Naive thymus-derived CD4-positive, alpha-beta T cell (primary cell): ENCODE measurements at regions not wholly inside any gene's neighbourhood (a gene's known extent, or its start where the extent isn't known, plus 50 kb on each side); places are given as distances from the start of the nearest gene placed in this dataset.

Source experiments
- ATAC-seq: fragments of 150-1000 bp; cut with Tn5 transposase; 2 replicates; pipeline ENCODE4 v1.10.0; 2021; ENCODE audit warnings: mild to moderate bottlenecking, moderate library complexity
- CTCF ChIA-PET: fragments of 350-600 bp; sonication (Branson Sonifier 250); formaldehyde crosslinking; loops from one replicate; lab custom pipeline; 2021; ENCODE audit warnings: antibody characterized with exemption; lab: Charles Lee
- POLR2A ChIA-PET: fragments of 350-600 bp; sonication (Branson Sonifier 250); formaldehyde crosslinking; loops from one replicate; lab custom pipeline; 2021; ENCODE audit warnings: antibody characterized with exemption, inconsistent platforms; lab: Charles Lee
- DNase-seq, 9 donors: peaks; one replicate each; pipeline versions ENCODE4 v3.0.0 to v3.0.0-alpha.2; 2020 to 2022; ENCODE audit warnings: mixed read lengths in 1 of 9
- H3K27ac ChIP-seq: one replicate; pipeline ENCODE4 v1.7.0; 2013; ENCODE audit warnings: mild to moderate bottlenecking, low read depth, low read length, moderate library complexity
- H3K27me3 ChIP-seq, 2 donors: one replicate each; pipeline ENCODE4 v1.7.0; 2013; ENCODE audit warnings: low read length in 2 of 2, mild to moderate bottlenecking in 2 of 2, moderate library complexity in 2 of 2; ENCODE audit not compliant: control insufficient read depth in 2 of 2, insufficient read depth in 2 of 2
- H3K36me3 ChIP-seq, 3 experiments: 1 replicate in 2 of 3; 2 replicates in 1 of 3; pipeline ENCODE4 v1.7.0; 2013; ENCODE audit warnings: low read length in 3 of 3, mild to moderate bottlenecking in 3 of 3, moderate library complexity in 1 of 3; ENCODE audit not compliant: insufficient read depth in 3 of 3, control insufficient read depth in 2 of 3
- H3K4me1 ChIP-seq, 2 donors: one replicate each; pipeline ENCODE4 v1.7.0; 2013; ENCODE audit warnings: low read length in 2 of 2, mild to moderate bottlenecking in 2 of 2, moderate library complexity in 1 of 2; ENCODE audit not compliant: control insufficient read depth in 2 of 2, insufficient read depth in 2 of 2
- H3K4me3 ChIP-seq: 2 replicates; pipeline ENCODE4 v1.7.0; 2013; ENCODE audit warnings: mild to moderate bottlenecking, low read length
- H3K9me3 ChIP-seq, 3 experiments: 1 replicate in 2 of 3; 2 replicates in 1 of 3; pipeline ENCODE4 v1.7.0; 2013; ENCODE audit warnings: low read length in 3 of 3; ENCODE audit not compliant: control insufficient read depth in 2 of 3
- H3K27ac Mint-ChIP-seq, 9 donors: one replicate each; pipeline ENCODE4 v1.8.0; 2020 to 2022; ENCODE audit warnings: mixed read lengths in 9 of 9, mild to moderate bottlenecking in 8 of 9, moderate library complexity in 5 of 9, inconsistent platforms in 2 of 9
- H3K27me3 Mint-ChIP-seq, 5 donors: one replicate each; pipeline ENCODE4 v1.8.0; 2021 to 2022; ENCODE audit warnings: mixed read lengths in 5 of 5, mild to moderate bottlenecking in 1 of 5
- H3K36me3 Mint-ChIP-seq, 5 donors: one replicate each; pipeline ENCODE4 v1.8.0; 2020 to 2022; ENCODE audit warnings: mixed read lengths in 5 of 5, mild to moderate bottlenecking in 3 of 5, inconsistent platforms in 1 of 5
- H3K4me1 Mint-ChIP-seq, 7 donors: one replicate each; pipeline ENCODE4 v1.8.0; 2020 to 2022; ENCODE audit warnings: mixed read lengths in 7 of 7, mild to moderate bottlenecking in 3 of 7, inconsistent platforms in 1 of 7
- H3K4me3 Mint-ChIP-seq, 10 donors: one replicate each; pipeline ENCODE4 v1.8.0; 2020 to 2022; ENCODE audit warnings: mild to moderate bottlenecking in 10 of 10, mixed read lengths in 10 of 10, moderate library complexity in 6 of 10, inconsistent platforms in 2 of 10
- H3K9me3 Mint-ChIP-seq, 11 donors: one replicate each; pipeline ENCODE4 v1.8.0; 2020 to 2022; ENCODE audit warnings: mixed read lengths in 11 of 11, mild to moderate bottlenecking in 4 of 11, inconsistent platforms in 1 of 11, moderate library complexity in 1 of 11
- intact Hi-C, 2 donors: fragments of 100-400 bp; cut with micrococcal nuclease; formaldehyde crosslinking; loops; one replicate each; pipeline ENCODE4 v1.15.1; 2023

DNA sequence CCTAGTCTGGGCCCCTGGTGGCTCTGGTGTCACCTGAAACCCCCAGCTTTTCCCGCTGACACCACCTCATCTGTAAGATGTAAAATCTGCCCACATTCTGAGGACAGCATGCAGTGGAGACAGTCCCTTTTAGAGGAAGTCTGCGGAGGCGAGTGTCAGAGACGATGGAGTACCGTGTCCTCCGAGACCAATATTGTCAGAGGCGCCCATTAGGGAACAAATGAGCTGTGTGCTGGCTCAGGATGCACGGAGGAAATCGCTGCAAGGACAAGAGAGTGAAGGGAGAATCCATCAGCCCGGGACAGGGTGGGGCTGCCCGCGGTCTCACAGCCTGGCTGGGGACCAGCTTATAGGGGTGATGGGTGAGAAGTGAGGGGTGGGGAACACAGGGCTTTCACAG lies 214.8 kb downstream of the MATN1 start:
- Histone ChIP-seq H3K27ac (no peak overlapping the region), H3K4me3 (no peak overlapping the region), H3K9me3 (no peaks in the 10 kb centered on the region), H3K4me1 (no peaks in the 10 kb centered on the region), H3K27me3 (no peaks in the 10 kb centered on the region), H3K36me3 (no peaks in the 10 kb centered on the region)
- no peaks in the 10 kb centered on the region for H3K36me3 Mint-ChIP-seq
- H3K9me3 Mint-ChIP-seq = peaks cover 0 to 5% (median 0%) of the 10 kb centered on the region in 11 donors
- intact Hi-C loops = no loop called here
- no peaks in the 10 kb centered on the region for H3K4me1 Mint-ChIP-seq
- peaks cover 0 to 36% (median 26%) of the 10 kb centered on the region in 5 donors for H3K27me3 Mint-ChIP-seq
- DNase-seq (peak in 1 of 9 donors; percentile 11), ATAC-seq (no peak)
- no peak overlapping the region for H3K27ac Mint-ChIP-seq
- no peak overlapping the region for H3K4me3 Mint-ChIP-seq
- POLR2A ChIA-PET = no interaction called here
- CTCF ChIA-PET = no interaction called here

DNA sequence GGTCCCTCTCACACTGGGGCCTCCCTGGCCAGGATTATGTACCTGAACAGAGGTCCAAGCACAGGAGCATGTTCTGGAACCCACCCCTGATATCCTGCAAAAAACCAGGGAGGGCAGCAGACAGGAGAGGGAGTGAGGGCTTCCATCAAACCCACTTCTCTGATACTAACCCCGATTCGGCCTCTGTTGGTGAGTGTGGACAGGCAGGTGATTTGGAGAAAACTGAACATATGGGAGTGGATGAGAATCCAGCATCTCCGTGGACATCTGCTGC lies 215.3 kb downstream of the MATN1 start:
- no peaks in the 10 kb centered on the region for H3K9me3 ChIP-seq
- DNase-seq = no peak
- peaks cover 0 to 8% (median 2%) of the 10 kb centered on the region in 11 donors for H3K9me3 Mint-ChIP-seq
- H3K27ac Mint-ChIP-seq = no peak overlapping the region
- intact Hi-C loops = no loop called here
- POLR2A ChIA-PET = no interaction called here
- no peak overlapping the region for H3K4me3 Mint-ChIP-seq
- H3K4me1 Mint-ChIP-seq = no peaks in the 10 kb centered on the region
- peaks cover 0 to 38% (median 26%) of the 10 kb centered on the region in 5 donors for H3K27me3 Mint-ChIP-seq
- CTCF ChIA-PET = no interaction called here
- H3K27ac ChIP-seq = no peak overlapping the region
- H3K36me3 Mint-ChIP-seq = peaks cover 0 to 2% (median 1%) of the 10 kb centered on the region in 5 donors
- no peaks in the 10 kb centered on the region for H3K4me1 ChIP-seq
- H3K27me3 ChIP-seq = no peaks in the 10 kb centered on the region
- H3K4me3 ChIP-seq = no peak overlapping the region
- ATAC-seq = no peak
- H3K36me3 ChIP-seq = no peaks in the 10 kb centered on the region

DNA sequence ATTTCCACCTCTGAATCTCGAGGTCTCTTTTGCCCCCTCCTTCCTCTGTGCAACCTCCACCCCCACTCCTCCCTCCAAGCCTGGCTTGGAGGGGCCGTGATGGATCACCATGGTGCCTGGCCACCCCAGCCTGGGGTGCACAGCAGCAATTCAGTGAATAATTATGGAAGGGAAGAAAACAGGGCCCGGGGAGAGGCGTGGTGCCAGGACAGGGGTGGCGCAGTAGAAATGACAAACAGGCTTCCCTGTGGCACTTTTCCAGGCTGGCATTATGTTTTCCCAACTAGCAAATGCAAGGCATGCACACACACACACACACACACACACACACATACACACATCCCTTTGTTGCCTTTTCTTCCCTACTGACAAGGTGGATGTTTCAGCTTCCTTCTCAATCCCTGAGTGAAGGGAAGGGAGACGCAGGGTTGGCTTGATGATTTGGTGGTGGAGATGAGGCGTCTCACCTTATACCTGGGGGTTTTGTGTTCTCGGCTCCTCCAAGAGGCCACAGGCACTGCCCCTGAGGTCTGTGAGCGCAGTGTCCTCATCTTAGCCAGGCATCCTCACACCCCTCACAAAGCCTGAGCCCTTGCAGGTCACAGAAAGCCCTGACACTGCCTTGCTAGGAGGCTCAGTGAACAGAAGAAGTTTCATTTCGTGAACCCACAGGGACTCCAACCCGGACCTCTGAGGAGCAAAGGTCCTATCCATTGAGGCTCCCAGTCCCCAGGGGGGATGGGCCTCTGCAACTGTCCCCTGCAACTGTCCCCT lies 215.8 kb downstream of the MATN1 start:
- no peak overlapping the region for H3K4me3 ChIP-seq
- no peak overlapping the region for H3K27ac ChIP-seq
- DNase-seq (peak in 1 of 9 donors; percentile 13), ATAC-seq (no peak)
- peaks cover 0 to 5% (median 4%) of the 10 kb centered on the region in 5 donors for H3K36me3 Mint-ChIP-seq
- no peak overlapping the region for H3K4me3 Mint-ChIP-seq
- ChIA-PET CTCF (no interaction called here), POLR2A (no interaction called here)
- no peaks in the 10 kb centered on the region for H3K36me3 ChIP-seq
- no peaks in the 10 kb centered on the region for H3K4me1 Mint-ChIP-seq
- H3K27me3 ChIP-seq = no peaks in the 10 kb centered on the region
- H3K27me3 Mint-ChIP-seq = peaks cover 2 to 38% (median 23%) of the 10 kb centered on the region in 5 donors
- intact Hi-C loops = no loop called here
- H3K9me3 ChIP-seq = no peaks in the 10 kb centered on the region
- peaks cover 0 to 13% (median 6%) of the 10 kb centered on the region in 11 donors for H3K9me3 Mint-ChIP-seq
- H3K4me1 ChIP-seq = no peaks in the 10 kb centered on the region
- no peak overlapping the region for H3K27ac Mint-ChIP-seq

DNA sequence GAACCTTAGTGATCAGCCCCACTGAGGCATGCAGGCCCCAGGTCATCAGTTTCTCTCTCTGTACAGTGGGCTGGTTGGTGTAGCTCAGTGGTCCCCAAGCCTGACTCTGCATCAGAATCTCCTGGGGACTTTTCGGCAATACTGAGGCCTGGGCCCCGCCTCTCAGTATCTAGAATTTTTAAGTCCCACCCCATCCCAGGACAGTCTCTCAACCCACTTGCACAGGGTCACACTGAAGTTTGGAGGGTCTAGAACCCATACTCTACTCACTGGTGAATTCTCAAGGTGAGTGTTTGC lies 216.4 kb downstream of the MATN1 start:
- intact Hi-C loops = no loop called here

DNA sequence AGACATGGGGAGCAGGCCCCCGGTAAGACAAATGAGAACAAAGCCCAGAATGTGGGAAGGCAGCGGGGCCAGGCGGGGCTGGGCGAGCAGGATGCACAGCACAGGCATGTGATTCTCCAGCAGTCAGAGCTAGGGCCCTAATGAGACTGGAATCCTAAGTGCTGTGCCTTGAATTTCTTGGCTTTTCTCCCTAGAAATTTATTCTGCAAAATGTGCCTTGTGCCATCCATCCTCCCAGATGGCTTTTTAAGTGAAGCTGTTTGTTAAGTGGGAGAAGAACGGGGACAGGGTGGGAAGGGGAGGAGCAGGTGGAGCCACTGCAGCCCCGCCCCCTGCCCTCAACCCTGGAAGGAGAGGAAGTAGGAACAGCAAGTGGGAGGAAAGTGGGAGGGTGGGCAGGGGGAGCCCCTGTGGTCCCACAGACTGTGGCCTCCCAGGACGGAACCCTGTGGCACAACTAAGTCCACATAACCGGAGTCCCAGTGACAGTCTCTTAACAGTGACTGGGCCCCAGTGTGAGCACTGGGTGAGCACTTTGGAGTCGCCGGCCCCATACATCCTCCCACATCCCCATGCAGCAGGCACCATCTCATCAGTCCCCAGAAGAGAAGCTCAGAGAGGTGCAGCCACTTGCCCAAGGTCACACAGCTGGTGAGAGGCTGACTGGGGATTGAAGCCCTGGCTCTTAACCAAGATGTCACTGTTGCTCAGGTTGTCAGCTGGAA lies 216.9 kb downstream of the MATN1 start:
- POLR2A ChIA-PET = no interaction called here
- H3K36me3 Mint-ChIP-seq = peaks cover 0 to 9% (median 4%) of the 10 kb centered on the region in 5 donors
- no peaks in the 10 kb centered on the region for H3K4me1 Mint-ChIP-seq
- CTCF ChIA-PET = no interaction called here
- no peak overlapping the region for H3K4me3 ChIP-seq
- H3K9me3 Mint-ChIP-seq = peaks cover 2 to 24% (median 8%) of the 10 kb centered on the region in 11 donors
- DNase-seq = no peak
- no peaks in the 10 kb centered on the region for H3K27me3 ChIP-seq
- no peak overlapping the region for H3K4me3 Mint-ChIP-seq
- ATAC-seq = no peak
- H3K27me3 Mint-ChIP-seq = peaks cover 2 to 28% (median 19%) of the 10 kb centered on the region in 5 donors
- intact Hi-C loops = no loop called here
- H3K27ac Mint-ChIP-seq = peak overlapping the region in 1 of 9 donors; percentile 47
- no peaks in the 10 kb centered on the region for H3K36me3 ChIP-seq
- no peak overlapping the region for H3K27ac ChIP-seq
- peaks cover 0 to 5% (median 0%) of the 10 kb centered on the region in 3 experiments for H3K9me3 ChIP-seq
- no peaks in the 10 kb centered on the region for H3K4me1 ChIP-seq

More for the DNA sequence above, 216.4 kb downstream of the MATN1 start:
- CTCF ChIA-PET = no interaction called here
- no peak for DNase-seq
- no peaks in the 10 kb centered on the region for H3K9me3 ChIP-seq
- POLR2A ChIA-PET = no interaction called here
- H3K27ac ChIP-seq = no peak overlapping the region
- peaks cover 0 to 5% (median 4%) of the 10 kb centered on the region in 5 donors for H3K36me3 Mint-ChIP-seq
- H3K4me1 Mint-ChIP-seq = no peaks in the 10 kb centered on the region
- H3K4me3 ChIP-seq = no peak overlapping the region
- H3K27me3 ChIP-seq = no peaks in the 10 kb centered on the region
- no peak overlapping the region for H3K4me3 Mint-ChIP-seq
- peaks cover 1 to 19% (median 7%) of the 10 kb centered on the region in 11 donors for H3K9me3 Mint-ChIP-seq
- peaks cover 2 to 32% (median 20%) of the 10 kb centered on the region in 5 donors for H3K27me3 Mint-ChIP-seq
- H3K27ac Mint-ChIP-seq = no peak overlapping the region
- no peaks in the 10 kb centered on the region for H3K36me3 ChIP-seq
- no peaks in the 10 kb centered on the region for H3K4me1 ChIP-seq
- ATAC-seq = no peak

DNA sequence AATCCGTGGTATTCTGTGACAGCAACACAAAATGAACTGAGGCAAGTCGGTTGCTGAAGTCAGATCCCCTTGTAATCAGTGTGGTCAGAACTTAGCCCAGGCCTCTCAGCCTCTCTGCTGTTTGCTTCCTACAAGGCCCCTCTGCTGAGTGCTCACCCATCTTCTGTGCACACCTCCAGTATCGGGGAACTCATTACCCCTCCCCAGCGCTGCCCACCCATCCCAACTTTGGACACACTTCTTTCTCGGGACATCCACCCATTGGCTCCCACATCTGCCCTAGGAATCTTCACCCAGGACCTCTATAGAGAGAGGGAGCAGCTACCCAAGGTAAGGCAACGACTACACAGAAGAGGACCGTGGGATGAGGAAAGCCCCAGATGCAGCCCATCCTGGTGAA lies 217.5 kb downstream of the MATN1 start:
- ATAC-seq = no peak

More for the DNA sequence above, 217.5 kb downstream of the MATN1 start:
- Mint-ChIP-seq H3K27ac (peak overlapping the region in 1 of 9 donors; percentile 47), H3K27me3 (peaks cover 2 to 22% (median 16%) of the 10 kb centered on the region in 5 donors), H3K4me3 (no peak overlapping the region), H3K9me3 (peaks cover 2 to 30% (median 13%) of the 10 kb centered on the region in 11 donors), H3K4me1 (no peaks in the 10 kb centered on the region), H3K36me3 (peaks cover 0 to 15% (median 4%) of the 10 kb centered on the region in 5 donors)
- Histone ChIP-seq H3K27me3 (no peaks in the 10 kb centered on the region), H3K4me3 (no peak overlapping the region), H3K9me3 (peaks cover 0 to 10% (median 0%) of the 10 kb centered on the region in 3 experiments), H3K4me1 (no peaks in the 10 kb centered on the region), H3K27ac (no peak overlapping the region), H3K36me3 (no peaks in the 10 kb centered on the region)
- ChIA-PET POLR2A (no interaction called here), CTCF (no interaction called here)
- DNase-seq = no peak
- intact Hi-C loops = no loop called here
